ENCODE measurements at regions not wholly inside any gene's neighbourhood (a gene's known extent, or its start where the extent isn't known, plus 50 kb on each side); places are given as distances from the start of the nearest gene placed in this dataset.

GRCh38 chrX:85506871-85507270 lies 127.4 kb upstream of the POF1B start:
- TF ChIP-seq CTCF (optimal IDR thresholded peaks at IDR 0.05 in 1 of 3, IDR thresholded peaks at IDR 0.05 in 1 of 3, conservative IDR thresholded peaks at IDR 0.05 in 1 of 3; ENCODE audit: extremely low read depth in 1 of 3, insufficient read depth in 2 of 3, low read length in 3 of 3) (no peak), EZH2 (IDR thresholded peaks at IDR 0.05; ENCODE audit: low read length) (no peak)
